GM18498 (cell line): ENCODE measurements at regions not wholly inside any gene's neighbourhood (a gene's known extent, or its start where the extent isn't known, plus 50 kb on each side); places are given as distances from the start of the nearest gene placed in this dataset.

Experiments used
- ATAC-seq: cut with Tn5 transposase; IDR thresholded peaks from one replicate; pipeline ENCODE4 v1.9.1; 2021; ENCODE audit warnings: mild to moderate bottlenecking, moderate library complexity; ENCODE audit not compliant: unreplicated experiment

DNA sequence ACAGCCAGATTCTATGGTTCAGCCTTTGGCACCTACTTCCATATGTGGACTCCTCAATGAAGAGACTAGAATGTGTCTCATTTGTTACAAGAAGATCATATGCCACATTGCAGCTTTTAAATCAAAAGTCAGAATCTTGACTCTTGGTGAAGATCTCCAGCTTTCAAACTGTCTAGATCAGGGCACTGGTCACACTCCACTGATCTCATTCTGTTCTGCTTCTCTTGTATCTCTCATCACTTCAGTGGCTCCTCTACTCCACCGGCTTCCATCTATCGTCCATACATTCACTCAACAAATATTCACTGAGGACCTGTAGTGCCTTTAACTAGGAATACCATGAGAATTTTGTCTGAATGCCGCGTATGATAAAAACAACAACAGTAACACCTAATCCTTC is 203.3 kb upstream of the LPP start:
- no peak for ATAC-seq

DNA sequence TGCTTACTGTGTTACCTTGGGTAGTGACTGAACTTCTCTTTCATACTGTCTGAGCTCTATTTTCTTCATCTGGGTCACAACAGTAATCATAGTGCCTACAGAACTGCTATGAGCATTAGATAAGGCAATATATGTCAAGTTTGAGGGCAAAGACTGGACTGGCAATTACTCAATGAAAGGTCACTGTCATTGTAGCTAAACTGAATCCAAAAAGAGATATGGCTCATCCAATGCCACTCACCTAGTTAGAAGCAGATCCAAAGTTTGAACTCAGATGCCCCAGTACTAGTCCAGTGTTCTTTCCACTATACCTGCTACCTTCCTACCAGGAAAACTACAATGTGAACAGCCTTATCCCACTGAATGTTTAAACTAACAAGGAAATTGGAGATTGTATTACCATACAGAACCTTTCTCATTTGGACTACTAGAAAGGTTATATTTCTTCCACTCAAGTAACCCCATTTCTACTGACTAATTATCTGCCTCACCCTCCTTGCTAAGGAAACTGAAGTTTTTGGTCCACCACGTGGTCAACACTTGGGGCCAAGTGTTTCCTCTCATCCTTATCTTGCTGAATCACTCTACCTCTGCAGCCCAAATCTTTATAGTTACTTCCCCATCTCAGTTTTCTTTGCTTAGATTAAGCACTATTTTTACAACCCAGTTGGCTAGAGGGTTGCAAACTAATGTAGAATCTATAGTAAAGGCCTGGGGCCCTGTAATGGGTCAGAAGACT is 202.3 kb upstream of the LPP start:
- no peak for ATAC-seq

DNA sequence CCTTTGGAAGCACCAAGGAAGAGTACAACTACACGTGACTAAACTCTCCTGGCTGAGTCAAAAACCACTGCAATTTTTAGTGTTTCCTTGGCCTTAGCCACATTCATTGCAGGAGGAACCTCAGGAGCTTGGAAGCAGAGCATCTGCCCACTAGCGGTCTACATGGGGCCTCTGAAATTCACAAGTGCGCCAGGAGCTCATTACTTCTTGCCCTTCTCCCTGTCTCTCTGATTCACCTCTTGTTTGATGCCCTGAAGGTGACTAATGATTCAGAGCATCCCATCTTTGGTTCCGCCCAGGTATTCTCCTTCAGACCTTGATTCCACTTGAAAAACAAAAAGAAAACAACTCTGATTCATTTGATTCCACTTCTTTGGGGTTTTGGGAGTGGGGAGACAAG is 201.1 kb upstream of the LPP start:
- ATAC-seq = no peak

DNA sequence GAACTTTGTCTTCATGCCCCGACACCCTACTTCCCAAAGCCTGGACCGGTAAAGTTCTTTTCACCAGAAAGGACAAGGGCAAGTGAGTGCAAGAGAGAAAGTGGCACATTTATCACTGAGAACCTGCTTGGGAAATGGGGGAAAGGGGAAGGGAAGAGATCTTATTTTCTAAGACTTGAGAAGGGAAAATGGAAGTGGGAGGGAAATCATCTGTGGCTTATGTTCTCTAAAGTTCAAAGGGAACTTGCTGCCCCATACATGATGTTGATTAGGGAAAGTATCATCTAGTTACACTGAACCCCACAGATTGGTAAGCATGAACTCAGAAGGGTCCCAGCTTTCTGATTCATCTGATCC is 199.5 kb upstream of the LPP start:
- ATAC-seq = no peak

DNA sequence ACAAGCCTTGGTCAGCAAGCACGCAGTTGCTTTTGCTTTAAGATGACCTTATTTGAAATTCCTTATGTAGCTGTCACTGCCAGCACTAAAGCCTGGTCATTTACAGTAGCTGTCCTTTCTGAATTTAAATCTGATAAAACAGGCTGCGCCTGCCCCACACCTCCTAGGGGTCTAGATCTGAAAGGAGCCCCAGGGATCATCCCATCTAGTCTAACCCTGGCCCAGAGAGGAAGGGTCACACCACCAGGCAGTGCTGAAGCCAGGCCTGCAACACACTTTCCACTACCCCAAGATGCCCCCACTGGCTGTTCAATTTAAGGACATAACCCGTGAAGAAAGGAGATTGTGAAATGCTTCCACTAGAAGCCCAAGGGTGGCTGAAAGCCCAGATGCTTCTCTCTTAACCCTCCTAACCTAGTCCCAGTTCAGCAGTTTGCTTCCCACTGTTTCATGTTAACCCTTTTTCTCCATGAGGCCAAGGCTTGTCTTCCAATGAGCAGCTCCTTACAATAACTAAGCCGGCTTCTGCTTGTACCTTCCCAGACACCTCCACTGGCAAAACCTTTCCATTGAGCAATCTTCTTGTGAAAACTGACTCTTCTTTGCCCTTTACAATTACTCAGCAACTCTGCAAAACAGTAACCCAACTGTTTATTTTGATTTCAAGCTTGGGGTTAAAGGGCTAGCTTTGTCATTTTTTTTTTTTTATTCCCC is 198.9 kb upstream of the LPP start:
- no peak for ATAC-seq

DNA sequence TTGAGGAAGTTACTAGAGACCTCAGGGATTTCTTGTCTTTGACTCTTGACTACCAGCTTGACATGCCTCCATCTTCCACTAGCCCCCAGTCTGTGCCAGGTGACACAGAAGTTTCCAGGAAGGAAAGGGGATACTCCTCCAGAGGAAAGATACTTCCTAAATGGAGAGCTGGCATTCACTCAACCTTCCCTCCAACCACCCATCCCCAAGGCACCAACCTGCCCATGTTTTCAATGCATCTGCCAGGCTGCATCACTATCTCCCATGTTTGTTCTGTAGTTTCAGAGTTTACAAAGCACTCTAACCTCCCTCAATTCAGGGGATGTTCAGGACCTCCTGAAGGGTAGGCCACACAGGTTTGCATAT is 198.4 kb upstream of the LPP start:
- ATAC-seq = no peak

DNA sequence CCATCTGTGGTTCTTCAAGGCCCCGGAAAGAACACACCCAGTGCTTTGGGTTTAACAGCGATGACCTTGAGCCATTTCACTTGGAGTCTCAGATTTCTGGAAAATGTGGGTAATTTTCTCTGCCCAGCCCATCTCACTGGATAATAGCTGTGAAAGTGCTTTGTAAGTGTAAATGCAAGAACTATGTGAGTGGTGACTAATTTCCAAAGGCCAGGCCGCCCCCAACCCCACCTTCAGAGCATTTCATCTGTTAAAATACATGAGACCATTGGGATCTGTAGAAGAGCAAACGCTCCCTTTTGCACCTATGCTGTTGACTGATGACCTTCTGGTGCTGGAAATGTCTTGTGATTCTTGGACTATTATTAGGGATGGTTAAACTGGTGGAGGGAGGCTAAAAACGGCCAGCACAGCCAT is 196.8 kb upstream of the LPP start:
- ATAC-seq = no peak

DNA sequence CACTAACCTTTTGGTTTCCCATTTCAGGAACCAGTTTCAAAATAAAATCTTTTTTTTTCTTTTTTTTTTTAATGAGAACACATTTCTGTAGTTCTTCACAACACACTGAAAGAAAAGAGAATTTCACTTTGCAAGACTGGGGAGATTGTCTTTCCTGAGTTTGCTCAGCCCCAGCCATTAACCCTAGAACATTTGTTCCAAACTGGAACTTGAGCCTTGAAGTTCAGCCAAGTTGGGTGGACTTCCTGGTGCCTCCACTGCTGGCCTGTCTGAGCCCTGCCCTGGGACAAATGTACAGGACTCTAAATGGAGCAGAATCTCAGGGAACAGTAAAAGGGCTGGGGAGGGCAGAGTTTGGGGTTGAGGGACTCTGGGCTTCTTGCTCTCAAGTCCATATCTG is 196.4 kb upstream of the LPP start:
- ATAC-seq = no peak

DNA sequence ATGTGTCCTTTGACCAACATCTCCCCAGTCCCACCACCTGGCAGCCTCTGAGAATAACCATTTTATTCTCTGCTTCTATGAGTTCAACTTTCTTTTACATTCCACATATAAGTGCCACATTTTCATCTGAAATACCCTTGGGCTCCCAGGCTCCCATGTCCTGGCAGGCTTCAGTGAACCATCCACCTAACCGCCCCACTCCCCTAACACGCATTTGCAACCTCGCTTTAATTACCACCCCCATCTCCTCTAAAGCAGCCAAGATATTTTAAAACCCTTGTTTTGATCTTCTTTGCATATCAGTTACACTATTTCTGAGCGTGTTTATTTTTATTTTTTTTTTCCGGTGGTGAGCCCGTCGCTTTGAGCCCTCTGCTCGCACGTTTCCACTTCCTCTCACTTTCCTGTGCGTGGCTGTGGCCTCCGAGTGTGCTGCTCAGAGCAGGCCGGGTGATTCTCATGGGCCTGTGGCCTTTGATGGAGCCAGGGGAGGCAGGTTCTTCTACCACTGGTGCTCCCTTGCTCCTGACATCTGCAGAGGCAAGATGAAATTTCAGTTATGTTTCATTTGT is 195.4 kb upstream of the LPP start:
- ATAC-seq = no peak

DNA sequence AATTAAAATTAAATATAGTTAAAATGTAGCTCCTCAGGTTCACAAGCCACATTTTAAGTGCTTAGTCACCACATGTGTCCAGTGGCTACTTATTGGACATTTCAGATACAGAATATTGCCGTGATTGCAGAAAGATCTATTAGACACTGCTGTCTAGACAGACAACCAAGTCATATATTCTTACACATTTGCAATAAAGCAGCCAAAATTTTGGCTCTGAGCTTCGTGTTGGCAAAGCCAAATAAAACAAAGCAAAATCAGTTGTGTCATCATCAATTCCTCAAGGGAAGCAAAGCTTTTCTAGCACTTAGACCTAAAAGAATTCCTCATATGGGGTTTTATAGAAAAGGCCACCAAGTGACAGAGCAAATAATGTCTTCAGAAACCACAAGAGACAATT is 193.1 kb upstream of the LPP start:
- ATAC-seq = no peak

DNA sequence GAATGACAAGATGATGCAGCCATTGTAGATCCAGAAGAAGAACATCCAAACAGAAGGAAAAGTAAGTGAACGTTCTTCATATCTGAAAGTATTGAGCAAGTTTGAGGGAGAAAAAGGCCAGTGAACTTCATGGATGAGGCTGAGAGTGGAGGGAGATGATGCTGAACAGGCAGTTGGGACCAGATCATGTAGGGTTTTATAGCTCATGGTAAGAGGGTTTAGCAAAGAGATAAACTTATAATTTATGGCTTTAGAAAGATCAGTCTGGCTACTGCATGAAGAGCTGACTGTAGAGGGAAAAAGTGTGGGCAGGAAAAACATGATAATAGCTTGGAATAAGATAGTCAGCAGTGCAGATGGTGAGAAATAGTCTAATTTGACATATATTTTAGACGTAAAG is 192.6 kb upstream of the LPP start:
- ATAC-seq = no peak

DNA sequence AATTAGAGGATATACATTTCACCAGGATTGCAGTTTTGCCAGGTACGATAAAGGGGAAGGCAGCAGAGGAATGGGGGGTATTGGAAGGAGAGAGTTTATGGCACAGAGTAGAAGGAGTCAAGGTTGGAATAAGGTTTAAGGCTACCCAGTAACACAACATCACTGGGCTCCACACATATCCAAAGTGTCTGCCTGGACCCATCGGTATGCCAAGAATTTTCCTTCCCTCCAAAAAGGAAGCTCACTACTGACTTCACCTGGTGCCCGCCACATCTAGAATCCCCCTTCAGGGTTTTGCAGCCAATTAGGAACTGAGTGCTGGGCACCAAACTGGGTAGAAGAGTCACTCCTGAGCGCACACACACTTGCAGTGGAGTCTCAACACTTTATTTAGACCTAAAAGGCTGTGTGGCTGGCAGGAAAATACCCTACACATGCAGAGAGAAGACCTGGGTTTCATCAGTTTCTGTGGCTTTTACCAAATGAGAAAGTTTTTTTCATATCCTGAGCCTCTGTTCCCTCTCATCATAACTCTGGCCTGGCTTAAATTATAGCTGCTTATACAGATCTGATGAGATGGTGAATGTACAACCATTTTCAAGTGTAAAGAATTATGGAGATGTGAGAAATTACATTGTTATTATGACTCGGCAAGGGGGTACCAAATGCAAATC is 190.8 kb upstream of the LPP start:
- ATAC-seq = no peak

DNA sequence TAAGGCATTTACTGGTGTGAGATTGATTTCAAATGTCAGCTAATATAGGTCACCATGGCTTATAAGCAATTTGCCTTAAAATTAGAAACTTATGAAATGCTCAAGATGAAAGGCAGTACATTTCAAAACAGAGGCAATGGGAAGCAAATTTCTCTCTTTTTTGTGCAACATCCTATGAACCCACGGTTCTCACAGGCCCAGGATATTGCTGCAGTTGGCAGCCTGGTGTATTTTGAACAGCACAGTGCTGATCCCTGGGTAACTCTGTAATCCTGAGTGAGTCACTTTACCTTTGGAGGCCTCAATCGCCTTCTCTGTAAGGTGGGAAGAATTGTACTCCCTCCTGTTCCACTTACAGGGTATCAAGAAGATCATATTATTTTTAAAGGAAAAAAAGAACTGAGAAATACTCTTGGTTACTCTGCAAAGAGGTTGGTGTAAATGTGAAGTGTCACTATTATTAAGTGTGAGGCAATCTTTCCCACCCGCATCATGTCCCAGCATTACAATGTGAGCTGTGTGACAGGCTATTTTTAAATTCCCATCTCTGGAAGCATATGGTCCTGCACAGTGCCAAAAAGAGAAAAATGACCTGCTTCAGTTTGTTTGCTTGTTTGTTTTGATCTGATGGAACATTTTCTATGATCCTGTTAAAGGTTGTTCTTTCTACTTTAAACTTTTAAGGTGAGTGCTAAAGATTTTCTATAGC is 190.1 kb upstream of the LPP start:
- no peak for ATAC-seq

DNA sequence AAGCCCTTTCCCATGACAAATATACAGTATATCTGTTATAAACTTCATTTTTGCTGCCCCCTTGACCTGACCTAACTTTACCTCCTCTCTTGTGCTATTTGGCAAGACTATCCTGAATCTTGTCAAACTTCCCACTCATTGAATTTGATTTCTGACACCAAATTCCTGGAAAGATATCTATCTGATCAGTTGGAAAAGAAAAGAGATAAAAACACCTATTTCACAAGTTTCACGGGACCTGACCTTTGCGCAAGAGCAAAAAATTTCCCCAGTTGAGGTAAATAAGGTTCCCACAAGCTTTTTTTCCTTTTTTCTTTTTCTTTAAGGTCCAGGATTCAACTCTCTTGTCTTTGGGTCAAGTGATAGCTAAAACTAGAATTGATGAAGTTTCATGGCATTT is 189.2 kb upstream of the LPP start:
- ATAC-seq = no peak

DNA sequence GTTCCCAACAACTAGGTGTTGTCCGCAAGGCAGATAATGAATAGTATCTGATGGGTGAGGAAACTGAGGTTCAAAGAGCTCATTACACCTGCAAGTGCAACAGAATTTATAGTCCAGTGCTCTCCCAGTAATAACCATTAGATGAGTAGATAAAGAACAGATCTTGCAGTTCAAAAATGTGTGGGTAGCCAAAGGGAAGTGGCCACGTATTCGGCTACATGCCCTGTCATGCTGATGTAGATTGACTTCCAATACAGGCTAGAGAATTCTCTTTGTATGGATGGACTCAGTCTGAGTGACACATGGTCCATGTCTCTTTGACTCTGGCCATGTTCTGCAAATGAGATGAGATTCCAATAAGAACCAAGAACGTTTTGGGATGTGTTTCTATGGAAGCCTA is 187.9 kb upstream of the LPP start:
- ATAC-seq = no peak

DNA sequence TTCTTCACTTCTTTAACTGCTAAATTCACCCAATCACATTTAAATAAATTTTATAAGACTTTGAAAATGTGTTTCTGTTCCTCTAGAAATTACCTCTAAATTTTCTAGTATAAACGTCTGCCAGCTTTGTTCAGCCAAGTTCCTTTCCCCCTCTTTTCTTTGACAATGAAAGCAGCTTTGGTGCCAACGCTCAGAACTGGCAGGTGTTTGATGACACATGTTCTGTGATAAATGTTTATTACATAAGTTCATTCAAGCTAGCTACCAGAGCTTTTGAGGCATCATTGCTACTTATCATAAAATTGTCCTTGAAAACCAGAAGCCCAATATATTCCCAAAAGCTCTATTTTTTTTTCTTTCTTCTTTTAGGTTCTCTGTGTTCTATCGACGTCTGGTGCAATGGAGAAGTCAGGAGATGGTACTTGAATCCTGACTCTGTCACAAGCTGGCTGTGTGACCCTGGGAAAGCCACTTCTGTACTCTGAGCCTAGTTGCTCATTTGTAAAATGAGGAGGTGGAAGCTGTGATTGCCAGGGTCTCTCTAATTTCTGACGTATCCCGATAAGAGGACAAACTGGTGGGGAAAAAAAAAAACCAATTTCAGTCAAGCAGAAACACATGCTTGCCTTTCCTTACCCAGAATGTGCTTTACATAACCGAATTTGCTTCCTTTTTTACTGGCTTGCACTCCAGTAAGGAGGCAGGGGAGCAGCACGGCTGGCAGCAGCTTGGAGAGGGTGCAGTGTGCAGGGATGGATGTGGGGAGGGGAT is 187.1 kb upstream of the LPP start:
- no peak for ATAC-seq

DNA sequence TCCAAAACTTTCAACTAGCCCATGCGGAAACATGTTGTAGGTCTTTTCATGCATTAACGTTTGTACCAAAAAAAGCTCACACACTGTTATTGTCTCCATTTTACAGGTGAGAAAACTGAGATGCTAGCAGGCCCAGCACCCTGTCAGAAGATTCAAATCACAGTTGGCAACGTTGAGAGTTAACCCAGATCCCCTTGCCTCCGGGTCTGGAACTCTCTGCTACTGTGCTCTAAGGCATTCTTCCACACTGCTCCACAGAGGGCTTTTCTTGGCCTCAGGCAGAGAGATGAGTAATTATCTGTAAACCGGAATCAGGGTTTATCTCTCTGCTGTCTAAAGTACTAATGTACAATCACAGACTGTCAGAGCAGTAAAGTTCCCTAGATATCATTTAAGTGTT is 186.0 kb upstream of the LPP start:
- ATAC-seq = no peak

DNA sequence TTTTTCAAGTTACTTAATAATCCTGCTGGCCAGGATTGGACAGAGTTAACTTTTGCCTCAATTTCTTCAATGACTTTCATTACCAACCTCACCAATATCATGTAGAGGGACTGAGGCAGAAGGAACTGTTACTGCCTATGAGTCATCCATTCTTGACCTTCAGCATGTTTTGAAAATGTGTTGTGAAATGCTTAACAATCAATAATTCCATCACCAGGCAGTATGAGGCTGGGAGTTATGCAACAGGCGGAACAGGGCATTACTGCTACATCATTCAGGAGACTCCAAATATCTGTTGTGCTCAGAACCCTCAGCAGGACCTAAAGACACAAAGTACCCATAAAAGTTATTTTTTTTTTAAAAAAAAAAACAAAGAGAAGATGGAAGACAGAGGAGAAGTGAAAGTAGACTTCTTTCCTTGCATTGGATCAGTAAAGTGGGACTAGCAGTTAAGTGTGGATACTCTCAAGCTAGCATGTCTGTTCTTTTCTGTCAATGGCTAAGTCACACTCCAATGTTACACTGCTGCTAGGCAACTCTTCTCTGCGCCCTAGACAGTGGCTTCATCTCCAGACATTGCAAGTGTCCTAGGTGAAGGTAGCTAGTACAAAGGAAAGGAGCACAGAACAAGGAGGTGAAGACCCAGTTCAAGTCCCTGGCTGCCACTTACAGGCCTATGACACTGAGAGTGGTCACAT is 184.9 kb upstream of the LPP start:
- ATAC-seq = no peak

DNA sequence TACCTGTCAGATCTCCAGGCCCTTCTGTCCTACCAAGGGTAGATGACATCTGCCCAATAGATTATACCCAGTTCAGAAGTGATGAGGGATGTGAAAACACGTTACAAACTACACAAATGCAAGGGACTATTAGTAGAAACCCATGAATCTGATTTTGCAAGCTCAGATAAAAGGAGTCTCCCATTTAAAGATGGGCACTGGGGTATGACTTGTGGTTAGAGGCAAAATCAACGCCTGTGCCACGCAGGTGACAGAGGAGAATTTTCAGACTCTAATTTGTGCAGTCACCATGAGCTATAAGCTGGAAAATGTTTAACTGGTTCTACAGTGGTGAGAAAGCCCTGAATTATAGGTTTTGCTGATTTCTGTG is 184.4 kb upstream of the LPP start:
- no peak for ATAC-seq

DNA sequence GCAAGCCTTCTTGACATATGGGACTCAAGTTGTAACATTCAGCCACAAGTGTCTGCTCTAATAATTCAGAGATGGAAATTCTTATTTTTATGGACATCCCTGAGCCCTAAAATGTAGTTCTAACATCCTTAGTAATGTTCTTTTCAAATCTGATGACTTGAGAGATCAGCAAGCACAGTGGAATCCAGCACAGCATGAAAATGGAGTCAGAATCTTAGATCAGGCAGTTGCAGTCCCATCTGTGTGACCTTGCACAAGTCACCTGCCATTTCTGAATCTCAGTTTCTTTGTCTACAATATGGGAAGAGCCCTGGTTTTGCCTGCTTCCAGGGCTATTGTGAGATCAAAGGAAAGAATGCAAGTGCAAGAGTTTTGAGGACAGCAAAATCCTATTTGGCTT is 183.9 kb upstream of the LPP start:
- ATAC-seq = no peak
